ENCODE measurements at regions not wholly inside any gene's neighbourhood (a gene's known extent, or its start where the extent isn't known, plus 50 kb on each side); places are given as distances from the start of the nearest gene placed in this dataset.

- Histone ChIP-seq H4K20me1 (ENCODE audit: control insufficient read depth, extremely low read depth, insufficient read depth, low read length) (no peaks in the 10 kb centered on the region), H3K36me3 (ENCODE audit: control insufficient read depth in 2 of 2, extremely low read depth in 1 of 2, insufficient read depth in 2 of 2, low read length in 2 of 2) (no peaks in the 10 kb centered on the region), H3K9ac (ENCODE audit: control insufficient read depth, extremely low read depth, insufficient read depth, low read length) (no peak overlapping the region), H3K9me3 (ENCODE audit: control insufficient read depth, low read depth, low read length) (peaks cover 12% of the 10 kb centered on the region), H3K79me2 (ENCODE audit: control insufficient read depth, insufficient read depth, low read length) (no peaks in the 10 kb centered on the region), H3K4me3 (ENCODE audit: control insufficient read depth in 2 of 3, extremely low read depth in 1 of 3, insufficient read depth in 2 of 3, low read depth in 1 of 3, low read length in 3 of 3) (no peak overlapping the region), H3K27ac (ENCODE audit: control insufficient read depth, insufficient read depth, low read length) (no peak overlapping the region), H2AFZ (ENCODE audit: control insufficient read depth, low read length) (no peak overlapping the region), H3K4me1 (ENCODE audit: control insufficient read depth, extremely low read depth, insufficient read depth, low read length) (no peaks in the 10 kb centered on the region), H3K27me3 (ENCODE audit: control insufficient read depth, extremely low read depth, insufficient read depth, low read length) (no peaks in the 10 kb centered on the region), H3K9me1 (ENCODE audit: control insufficient read depth, extremely low read depth, insufficient read depth, low read length) (no peaks in the 10 kb centered on the region), H3K4me2 (ENCODE audit: control insufficient read depth, extremely low read depth, insufficient read depth, low read depth, low read length) (no peak overlapping the region)
- TF ChIP-seq CTCF (optimal IDR thresholded peaks at IDR 0.05 in 1 of 3, IDR thresholded peaks at IDR 0.05 in 1 of 3, conservative IDR thresholded peaks at IDR 0.05 in 1 of 3; ENCODE audit: extremely low read depth in 1 of 3, insufficient read depth in 2 of 3, low read length in 3 of 3) (no peak), EZH2 (IDR thresholded peaks at IDR 0.05; ENCODE audit: low read length) (no peak)
- FAIRE-seq (no peak), DNase-seq (ENCODE audit: low read depth, low spot score) (no peak)
- dilution Hi-C loops (cut with MboI; ENCODE audit: extremely low pct_ligation_motif_present, low sequenced_read_pairs): no loop called here
Measured at GRCh38 chr18:78901923-78902794, 77.5 kb upstream of the SALL3 start.

GRCh38 chr18:78902795-78903435 is 76.7 kb upstream of the SALL3 start:
- DNase-seq (ENCODE audit: low read depth, low spot score) (no peak), FAIRE-seq (no peak)
- no peak overlapping the region for H3K4me2 ChIP-seq (ENCODE audit: control insufficient read depth, extremely low read depth, insufficient read depth, low read depth, low read length)
- H3K27me3 ChIP-seq (ENCODE audit: control insufficient read depth, extremely low read depth, insufficient read depth, low read length): no peaks in the 10 kb centered on the region
- no peaks in the 10 kb centered on the region for H3K4me1 ChIP-seq (ENCODE audit: control insufficient read depth, extremely low read depth, insufficient read depth, low read length)
- TF ChIP-seq EZH2 (IDR thresholded peaks at IDR 0.05; ENCODE audit: low read length) (no peak), CTCF (optimal IDR thresholded peaks at IDR 0.05 in 1 of 3, IDR thresholded peaks at IDR 0.05 in 1 of 3, conservative IDR thresholded peaks at IDR 0.05 in 1 of 3; ENCODE audit: extremely low read depth in 1 of 3, insufficient read depth in 2 of 3, low read length in 3 of 3) (no peak)
- H3K36me3 ChIP-seq (ENCODE audit: control insufficient read depth in 2 of 2, extremely low read depth in 1 of 2, insufficient read depth in 2 of 2, low read length in 2 of 2): no peaks in the 10 kb centered on the region
- H3K4me3 ChIP-seq (ENCODE audit: control insufficient read depth in 2 of 3, extremely low read depth in 1 of 3, insufficient read depth in 2 of 3, low read depth in 1 of 3, low read length in 3 of 3): no peak overlapping the region
- H3K79me2 ChIP-seq (ENCODE audit: control insufficient read depth, insufficient read depth, low read length): no peaks in the 10 kb centered on the region
- no peaks in the 10 kb centered on the region for H3K9me1 ChIP-seq (ENCODE audit: control insufficient read depth, extremely low read depth, insufficient read depth, low read length)
- H3K9me3 ChIP-seq (ENCODE audit: control insufficient read depth, low read depth, low read length): peaks cover 12% of the 10 kb centered on the region
- no peak overlapping the region for H3K27ac ChIP-seq (ENCODE audit: control insufficient read depth, insufficient read depth, low read length)
- no peak overlapping the region for H3K9ac ChIP-seq (ENCODE audit: control insufficient read depth, extremely low read depth, insufficient read depth, low read length)
- dilution Hi-C loops (cut with MboI; ENCODE audit: extremely low pct_ligation_motif_present, low sequenced_read_pairs): no loop called here
- no peaks in the 10 kb centered on the region for H4K20me1 ChIP-seq (ENCODE audit: control insufficient read depth, extremely low read depth, insufficient read depth, low read length)
- no peak overlapping the region for H2AFZ ChIP-seq (ENCODE audit: control insufficient read depth, low read length)

All from keratinocyte (primary cell).